ENCODE measurements at regions not wholly inside any gene's neighbourhood (a gene's known extent, or its start where the extent isn't known, plus 50 kb on each side); places are given as distances from the start of the nearest gene placed in this dataset.

DNA sequence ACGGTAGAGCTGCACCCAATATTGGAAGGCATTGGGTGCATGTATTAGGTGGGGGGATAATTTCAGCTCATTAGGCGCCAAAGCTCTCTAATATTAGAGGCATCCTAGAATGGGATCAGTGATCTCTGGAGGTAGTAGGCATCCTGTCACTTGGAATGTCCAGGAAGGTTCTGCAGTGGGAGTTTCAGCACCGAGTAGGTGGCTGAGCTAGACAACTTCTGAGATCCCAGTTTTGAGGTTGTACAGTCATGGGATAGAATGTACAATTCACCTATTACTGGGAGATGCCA lies 210.9 kb downstream of the MYCN start:
- Mint-ChIP-seq H3K36me3 (no peaks in the 10 kb centered on the region), H3K4me3 (no peak overlapping the region), H3K27me3 (no peaks in the 10 kb centered on the region), H3K4me1 (ENCODE audit: unreplicated experiment) (peaks cover 6% of the 10 kb centered on the region), H3K27ac (no peak overlapping the region), H3K9me3 (no peaks in the 10 kb centered on the region)
- TF ChIP-seq, protein P1, sequence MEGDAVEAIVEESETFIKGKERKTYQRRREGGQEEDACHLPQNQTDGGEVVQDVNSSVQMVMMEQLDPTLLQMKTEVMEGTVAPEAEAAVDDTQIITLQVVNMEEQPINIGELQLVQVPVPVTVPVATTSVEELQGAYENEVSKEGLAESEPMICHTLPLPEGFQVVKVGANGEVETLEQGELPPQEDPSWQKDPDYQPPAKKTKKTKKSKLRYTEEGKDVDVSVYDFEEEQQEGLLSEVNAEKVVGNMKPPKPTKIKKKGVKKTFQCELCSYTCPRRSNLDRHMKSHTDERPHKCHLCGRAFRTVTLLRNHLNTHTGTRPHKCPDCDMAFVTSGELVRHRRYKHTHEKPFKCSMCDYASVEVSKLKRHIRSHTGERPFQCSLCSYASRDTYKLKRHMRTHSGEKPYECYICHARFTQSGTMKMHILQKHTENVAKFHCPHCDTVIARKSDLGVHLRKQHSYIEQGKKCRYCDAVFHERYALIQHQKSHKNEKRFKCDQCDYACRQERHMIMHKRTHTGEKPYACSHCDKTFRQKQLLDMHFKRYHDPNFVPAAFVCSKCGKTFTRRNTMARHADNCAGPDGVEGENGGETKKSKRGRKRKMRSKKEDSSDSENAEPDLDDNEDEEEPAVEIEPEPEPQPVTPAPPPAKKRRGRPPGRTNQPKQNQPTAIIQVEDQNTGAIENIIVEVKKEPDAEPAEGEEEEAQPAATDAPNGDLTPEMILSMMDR (conservative IDR thresholded peaks at IDR 0.05): no peak
- no peak for DNase-seq (ENCODE audit: extremely low spot score, unreplicated experiment)

DNA sequence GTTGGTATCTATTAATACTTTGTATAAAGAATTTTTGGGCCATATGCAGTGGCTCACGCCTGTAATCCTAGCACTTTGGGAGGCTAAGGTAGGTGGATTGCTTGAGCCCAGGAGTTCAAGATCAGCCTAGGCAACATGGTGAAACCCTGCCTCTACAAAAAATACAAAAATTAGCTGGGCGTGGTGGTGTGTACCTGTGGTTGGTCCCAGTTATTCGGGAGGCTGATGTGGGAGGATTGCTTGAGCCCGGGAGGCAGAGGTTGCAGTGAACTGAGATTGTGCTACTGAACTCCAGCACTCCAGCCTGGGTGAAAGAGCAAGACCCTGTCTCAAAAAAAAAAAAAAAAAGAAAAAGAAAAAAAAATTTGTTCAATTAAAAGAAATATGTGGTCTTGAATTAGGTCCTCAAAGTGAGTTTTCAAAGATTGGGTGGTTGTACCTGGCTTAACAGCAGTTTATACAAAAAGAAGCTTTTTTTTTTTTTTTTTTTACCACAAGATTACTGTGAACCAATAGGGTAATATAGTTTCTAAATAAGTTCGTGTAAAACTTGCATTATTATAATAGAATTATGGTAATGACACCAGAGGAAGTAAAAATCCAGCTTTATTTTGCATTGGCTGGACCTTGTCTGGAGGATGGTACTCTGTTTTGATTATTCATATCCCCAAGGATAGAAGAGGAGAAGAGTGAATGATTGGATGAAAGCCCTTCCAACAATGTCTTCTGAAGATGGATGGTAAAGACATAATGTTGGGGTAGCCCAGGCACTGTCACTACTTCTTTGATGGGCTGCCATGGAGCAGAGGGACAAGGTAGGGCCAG lies 210.3 kb downstream of the MYCN start:
- no peaks in the 10 kb centered on the region for H3K27me3 Mint-ChIP-seq
- no peaks in the 10 kb centered on the region for H3K36me3 Mint-ChIP-seq
- no peak for DNase-seq (ENCODE audit: extremely low spot score, unreplicated experiment)
- TF ChIP-seq, protein P1 (conservative IDR thresholded peaks at IDR 0.05): no peak
- no peaks in the 10 kb centered on the region for H3K9me3 Mint-ChIP-seq
- no peak overlapping the region for H3K4me3 Mint-ChIP-seq
- H3K4me1 Mint-ChIP-seq (ENCODE audit: unreplicated experiment): peaks cover 5% of the 10 kb centered on the region
- no peak overlapping the region for H3K27ac Mint-ChIP-seq

DNA sequence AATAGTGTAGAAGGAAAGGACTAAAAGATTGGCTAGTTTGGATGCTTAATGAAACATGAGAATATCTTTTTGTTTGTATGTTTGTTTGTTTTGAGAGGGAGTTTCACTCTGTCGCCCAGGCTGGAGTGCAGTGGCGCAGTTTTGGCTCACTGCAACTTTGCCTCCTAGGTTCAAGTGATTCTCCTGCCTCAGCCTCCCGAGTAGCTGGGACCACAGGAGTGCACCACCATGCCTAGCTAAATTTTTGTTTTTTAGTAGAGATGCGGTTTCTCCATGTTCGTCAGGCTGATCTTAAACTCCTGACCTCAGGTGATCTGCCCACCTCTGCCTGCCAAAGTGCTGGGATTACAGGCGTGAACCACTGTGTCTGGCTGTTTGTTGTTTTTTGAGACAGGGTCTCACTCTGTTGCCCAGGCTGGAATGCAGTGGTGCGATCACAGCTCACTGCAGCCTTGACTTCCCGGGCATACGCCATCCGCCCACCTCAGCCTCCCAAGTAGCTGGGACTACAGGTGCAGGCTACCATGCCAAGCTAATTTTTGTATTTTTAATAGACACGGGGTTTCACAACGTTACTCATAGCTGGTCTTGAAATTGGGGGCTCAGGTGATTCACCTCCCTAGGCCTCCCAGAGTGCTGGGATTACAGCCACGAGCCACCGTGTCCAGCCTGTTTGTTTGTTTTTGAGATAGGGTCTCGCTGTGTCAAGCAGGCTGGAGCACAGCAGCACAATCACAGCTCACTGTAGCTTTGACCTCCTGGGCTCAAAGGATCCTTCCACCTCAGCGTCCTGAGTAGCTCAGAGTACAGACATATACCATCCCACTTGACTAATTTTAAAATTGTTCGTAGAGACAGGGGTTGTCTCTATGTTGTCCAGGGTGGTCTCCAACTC lies 209.2 kb downstream of the MYCN start:
- Mint-ChIP-seq H3K27ac (no peak overlapping the region), H3K9me3 (no peaks in the 10 kb centered on the region), H3K36me3 (no peaks in the 10 kb centered on the region), H3K4me3 (no peak overlapping the region), H3K27me3 (no peaks in the 10 kb centered on the region), H3K4me1 (ENCODE audit: unreplicated experiment) (no peaks in the 10 kb centered on the region)
- TF ChIP-seq, protein P1 (conservative IDR thresholded peaks at IDR 0.05): no peak
- peak; percentile 37 for DNase-seq (ENCODE audit: extremely low spot score, unreplicated experiment)

GRCh38 chr2:16148632-16149348 lies 208.4 kb downstream of the MYCN start:
- no peaks in the 10 kb centered on the region for H3K36me3 Mint-ChIP-seq
- TF ChIP-seq, protein P1 (conservative IDR thresholded peaks at IDR 0.05): no peak
- H3K27me3 Mint-ChIP-seq: no peaks in the 10 kb centered on the region
- DNase-seq (ENCODE audit: extremely low spot score, unreplicated experiment): no peak
- no peaks in the 10 kb centered on the region for H3K4me1 Mint-ChIP-seq (ENCODE audit: unreplicated experiment)
- no peaks in the 10 kb centered on the region for H3K9me3 Mint-ChIP-seq
- H3K27ac Mint-ChIP-seq: no peak overlapping the region
- H3K4me3 Mint-ChIP-seq: no peak overlapping the region

GRCh38 chr2:16142383-16143361 lies 202.3 kb downstream of the MYCN start:
- Mint-ChIP-seq H3K27ac (no peak overlapping the region), H3K27me3 (no peaks in the 10 kb centered on the region), H3K9me3 (peaks cover 7% of the 10 kb centered on the region), H3K4me1 (ENCODE audit: unreplicated experiment) (no peaks in the 10 kb centered on the region), H3K4me3 (no peak overlapping the region), H3K36me3 (no peaks in the 10 kb centered on the region)
- TF ChIP-seq, protein P1 (conservative IDR thresholded peaks at IDR 0.05): no peak
- DNase-seq (ENCODE audit: extremely low spot score, unreplicated experiment): peak; percentile 20

Data from type B pancreatic cell (in vitro differentiated cells).